DOHH2 (cell line): ENCODE measurements at regions not wholly inside any gene's neighbourhood (a gene's known extent, or its start where the extent isn't known, plus 50 kb on each side); places are given as distances from the start of the nearest gene placed in this dataset.

Experiments used
- H3F3A ChIP-seq: fragments of 200-600 bp; sonication (generic), shearing (Covaris generic); 2 replicates; pipeline ENCODE4 v1.6.0; 2016; ENCODE audit warnings: antibody characterized with exemption, mild to moderate bottlenecking; ENCODE audit not compliant: control insufficient read depth, insufficient read depth
- H3K27ac ChIP-seq: fragments of 200-600 bp; sonication (generic); 2 replicates; pipeline ENCODE4 v1.5.1; 2014; ENCODE audit warnings: low read depth, mild to moderate bottlenecking, low read length, moderate library complexity
- H3K27me3 ChIP-seq: fragments of 200-600 bp; sonication (generic); 2 replicates; pipeline ENCODE4 v1.6.1; 2014; ENCODE audit warnings: mild to moderate bottlenecking, low read length, mixed read lengths; ENCODE audit not compliant: control insufficient read depth
- H3K36me3 ChIP-seq: fragments of 200-600 bp; sonication (generic); 2 replicates; pipeline ENCODE4 v1.6.1; 2014; ENCODE audit warnings: mild to moderate bottlenecking, low read length, moderate library complexity, mixed read lengths; ENCODE audit not compliant: control insufficient read depth
- H3K4me1 ChIP-seq: fragments of 200-600 bp; sonication (generic); 2 replicates; pipeline ENCODE4 v1.6.1; 2014; ENCODE audit warnings: mild to moderate bottlenecking, low read length, mixed read lengths; ENCODE audit not compliant: control insufficient read depth
- H3K4me2 ChIP-seq: fragments of 200-600 bp; sonication (generic); 2 replicates; pipeline ENCODE4 v1.6.0; 2014; ENCODE audit warnings: mild to moderate bottlenecking, low read length, moderate library complexity
- H3K4me3 ChIP-seq: fragments of 200-600 bp; sonication (generic); 2 replicates; pipeline ENCODE4 v1.5.1; 2014; ENCODE audit warnings: mild to moderate bottlenecking, low read length, mixed read lengths
- H3K79me2 ChIP-seq: fragments of 200-600 bp; sonication (generic); 2 replicates; pipeline ENCODE4 v1.6.1; 2014; ENCODE audit warnings: mild to moderate bottlenecking, low read length, mixed read lengths; ENCODE audit not compliant: control insufficient read depth
- H3K9me2 ChIP-seq: fragments of 200-600 bp; sonication (generic); replicated peaks from 2 replicates; pipeline ENCODE4 v1.6.1; 2014; ENCODE audit warnings: mild to moderate bottlenecking, low read length, mixed read lengths; ENCODE audit not compliant: control insufficient read depth
- H3K9me3 ChIP-seq: fragments of 200-600 bp; sonication (generic); 2 replicates; pipeline ENCODE4 v1.6.1; 2014; ENCODE audit warnings: antibody characterized with exemption, low read length, mixed read lengths; ENCODE audit not compliant: control insufficient read depth, insufficient read depth
- H4K20me1 ChIP-seq: fragments of 200-600 bp; sonication (generic); 2 replicates; pipeline ENCODE4 v1.6.0; 2014; ENCODE audit warnings: low read depth, mild to moderate bottlenecking, antibody characterized with exemption, low read length, moderate library complexity; ENCODE audit not compliant: control insufficient read depth, insufficient read depth
- CTCF ChIP-seq: fragments of 200-600 bp; sonication (generic); IDR thresholded peaks from one replicate; pipeline ENCODE4 v1.5.1; 2014; ENCODE audit warnings: antibody characterized with exemption, mild to moderate bottlenecking, low read depth, low read length; ENCODE audit not compliant: poor library complexity, severe bottlenecking
- EZH2phosphoT487 ChIP-seq: fragments of 200-600 bp; sonication (generic); IDR thresholded peaks from 2 replicates; pipeline ENCODE4 v1.6.1; 2017; ENCODE audit warnings: borderline replicate concordance, mild to moderate bottlenecking, antibody characterized with exemption, low read length, moderate library complexity, mixed read lengths

GRCh38 chr20:60872224-60872623 lies 379.8 kb upstream of the CDH4 start:
- TF ChIP-seq EZH2phosphoT487 (no peak), CTCF (no peak)
- no peak overlapping the region for H3K27ac ChIP-seq
- no peak overlapping the region for H3K4me2 ChIP-seq
- H3K79me2 ChIP-seq = no peaks in the 10 kb centered on the region
- H3K9me3 ChIP-seq = no peaks in the 10 kb centered on the region
- H3K9me2 ChIP-seq = no peaks in the 10 kb centered on the region
- no peaks in the 10 kb centered on the region for H3K4me1 ChIP-seq
- H3K27me3 ChIP-seq = no peaks in the 10 kb centered on the region
- H3F3A ChIP-seq = no peaks in the 10 kb centered on the region
- H3K36me3 ChIP-seq = no peaks in the 10 kb centered on the region
- no peaks in the 10 kb centered on the region for H4K20me1 ChIP-seq
- H3K4me3 ChIP-seq = no peak overlapping the region

GRCh38 chr20:60877071-60877857 lies 374.8 kb upstream of the CDH4 start:
- no peak overlapping the region for H3K4me3 ChIP-seq
- no peaks in the 10 kb centered on the region for H4K20me1 ChIP-seq
- H3K36me3 ChIP-seq = no peaks in the 10 kb centered on the region
- H3K27ac ChIP-seq = no peak overlapping the region
- no peaks in the 10 kb centered on the region for H3K79me2 ChIP-seq
- H3K4me2 ChIP-seq = no peak overlapping the region
- TF ChIP-seq CTCF (no peak), EZH2phosphoT487 (no peak)
- H3F3A ChIP-seq = no peaks in the 10 kb centered on the region
- H3K9me3 ChIP-seq = no peaks in the 10 kb centered on the region
- no peaks in the 10 kb centered on the region for H3K27me3 ChIP-seq
- no peaks in the 10 kb centered on the region for H3K4me1 ChIP-seq
- no peaks in the 10 kb centered on the region for H3K9me2 ChIP-seq

GRCh38 chr20:60882836-60883235 lies 369.2 kb upstream of the CDH4 start:
- no peaks in the 10 kb centered on the region for H3K79me2 ChIP-seq

More at GRCh38 chr20:60882836-60883235, 369.2 kb upstream of the CDH4 start:
- no peaks in the 10 kb centered on the region for H3K9me2 ChIP-seq
- no peak overlapping the region for H3K4me2 ChIP-seq
- no peaks in the 10 kb centered on the region for H3K9me3 ChIP-seq
- no peaks in the 10 kb centered on the region for H3K4me1 ChIP-seq
- no peak overlapping the region for H3K27ac ChIP-seq
- no peaks in the 10 kb centered on the region for H4K20me1 ChIP-seq
- no peaks in the 10 kb centered on the region for H3F3A ChIP-seq
- H3K4me3 ChIP-seq = no peak overlapping the region
- no peak for TF ChIP-seq CTCF
- no peak for TF ChIP-seq EZH2phosphoT487
- H3K36me3 ChIP-seq = no peaks in the 10 kb centered on the region
- H3K27me3 ChIP-seq = no peaks in the 10 kb centered on the region
